Endothelial cell (in vitro differentiated cells): ENCODE measurements at regions not wholly inside any gene's neighbourhood (a gene's known extent, or its start where the extent isn't known, plus 50 kb on each side); places are given as distances from the start of the nearest gene placed in this dataset.

Experiments used
- DNase-seq: peaks from one replicate; pipeline ENCODE4 v3.0.0; 2021; ENCODE audit warnings: low spot score
- H3K27ac Mint-ChIP-seq: one replicate; pipeline ENCODE4 v1.8.0; 2021; ENCODE audit warnings: mixed read lengths, inconsistent platforms; ENCODE audit not compliant: unreplicated experiment
- H3K27me3 Mint-ChIP-seq: one replicate; pipeline ENCODE4 v1.8.0; 2021; ENCODE audit warnings: mild to moderate bottlenecking, moderate library complexity, mixed read lengths, inconsistent platforms; ENCODE audit not compliant: unreplicated experiment
- H3K36me3 Mint-ChIP-seq: one replicate; pipeline ENCODE4 v1.8.0; 2021; ENCODE audit warnings: mild to moderate bottlenecking, low read depth, mixed read lengths, inconsistent platforms; ENCODE audit not compliant: unreplicated experiment
- H3K4me1 Mint-ChIP-seq: one replicate; pipeline ENCODE4 v1.8.0; 2021; ENCODE audit warnings: mild to moderate bottlenecking, mixed read lengths, inconsistent platforms; ENCODE audit not compliant: unreplicated experiment
- H3K4me3 Mint-ChIP-seq: one replicate; pipeline ENCODE4 v1.8.0; 2021; ENCODE audit warnings: mild to moderate bottlenecking, mixed read lengths, inconsistent platforms; ENCODE audit not compliant: unreplicated experiment
- H3K9me3 Mint-ChIP-seq: one replicate; pipeline ENCODE4 v1.8.0; 2021; ENCODE audit warnings: mixed read lengths, inconsistent platforms; ENCODE audit not compliant: unreplicated experiment
- CTCF ChIP-seq: fragments of 200-600 bp; sonication (generic); IDR thresholded peaks from one replicate; pipeline ENCODE4 v1.5.0; 2021; ENCODE audit warnings: antibody characterized with exemption; ENCODE audit not compliant: unreplicated experiment

- no peaks in the 10 kb centered on the region for H3K9me3 Mint-ChIP-seq
- TF ChIP-seq CTCF, result no peak
- DNase-seq, result no peak
- no peak overlapping the region for H3K27ac Mint-ChIP-seq
- H3K4me1 Mint-ChIP-seq, result no peaks in the 10 kb centered on the region
- peaks cover 1% of the 10 kb centered on the region for H3K27me3 Mint-ChIP-seq
- no peak overlapping the region for H3K4me3 Mint-ChIP-seq
- peaks cover 18% of the 10 kb centered on the region for H3K36me3 Mint-ChIP-seq
Observed at GRCh38 chr3:124512881-124513609, 217.2 kb upstream of the UMPS start.

GRCh38 chr3:124513610-124513997 lies 216.6 kb upstream of the UMPS start:
- no peaks in the 10 kb centered on the region for H3K4me1 Mint-ChIP-seq
- TF ChIP-seq CTCF, result no peak
- DNase-seq, result no peak
- H3K27ac Mint-ChIP-seq, result no peak overlapping the region
- peaks cover 1% of the 10 kb centered on the region for H3K27me3 Mint-ChIP-seq
- H3K9me3 Mint-ChIP-seq, result no peaks in the 10 kb centered on the region
- peaks cover 18% of the 10 kb centered on the region for H3K36me3 Mint-ChIP-seq
- H3K4me3 Mint-ChIP-seq, result no peak overlapping the region

- H3K4me3 Mint-ChIP-seq, result no peak overlapping the region
- no peak for TF ChIP-seq CTCF
- H3K36me3 Mint-ChIP-seq, result peaks cover 14% of the 10 kb centered on the region
- no peak overlapping the region for H3K27ac Mint-ChIP-seq
- no peak for DNase-seq
- no peaks in the 10 kb centered on the region for H3K9me3 Mint-ChIP-seq
- peaks cover 1% of the 10 kb centered on the region for H3K27me3 Mint-ChIP-seq
- H3K4me1 Mint-ChIP-seq, result no peaks in the 10 kb centered on the region
Observed at GRCh38 chr3:124514683-124515082, 215.6 kb upstream of the UMPS start.

- H3K27me3 Mint-ChIP-seq, result peaks cover 1% of the 10 kb centered on the region
- no peak for DNase-seq
- no peak for TF ChIP-seq CTCF
- no peak overlapping the region for H3K27ac Mint-ChIP-seq
- H3K4me1 Mint-ChIP-seq, result no peaks in the 10 kb centered on the region
- H3K36me3 Mint-ChIP-seq, result peaks cover 10% of the 10 kb centered on the region
- H3K9me3 Mint-ChIP-seq, result no peaks in the 10 kb centered on the region
- H3K4me3 Mint-ChIP-seq, result no peak overlapping the region
Observed at GRCh38 chr3:124516333-124516732, 213.9 kb upstream of the UMPS start.

- H3K27me3 Mint-ChIP-seq, result peaks cover 1% of the 10 kb centered on the region
- no peak for TF ChIP-seq CTCF
- no peaks in the 10 kb centered on the region for H3K4me1 Mint-ChIP-seq
- peaks cover 5% of the 10 kb centered on the region for H3K36me3 Mint-ChIP-seq
- H3K4me3 Mint-ChIP-seq, result no peak overlapping the region
- no peak overlapping the region for H3K27ac Mint-ChIP-seq
- H3K9me3 Mint-ChIP-seq, result no peaks in the 10 kb centered on the region
- no peak for DNase-seq
Observed at GRCh38 chr3:124517306-124517705, 212.9 kb upstream of the UMPS start.
